Breast epithelium (tissue), 4 donors: ENCODE measurements at regions not wholly inside any gene's neighbourhood (a gene's known extent, or its start where the extent isn't known, plus 50 kb on each side); places are given as distances from the start of the nearest gene placed in this dataset.

Source experiments
- DNase-seq, 2 donors: peaks; one replicate each; pipeline ENCODE4 v3.0.0-alpha.2; 2019; ENCODE audit warnings: low spot score in 2 of 2
- H3K27ac ChIP-seq, 2 donors: fragments of 200-600 bp; sonication (generic) in 1 of 2; one replicate each; pipeline ENCODE4 v1.5.1; 2016 to 2019; ENCODE audit warnings: mild to moderate bottlenecking in 1 of 2
- H3K27me3 ChIP-seq, 2 donors: fragments of 200-600 bp; sonication (generic) in 1 of 2; one replicate each; pipeline versions ENCODE4 v1.5.1 to v1.6.0; 2017 to 2019; ENCODE audit warnings: control low read depth in 1 of 2, mild to moderate bottlenecking in 1 of 2
- H3K36me3 ChIP-seq: fragments of 200-600 bp; one replicate; pipeline ENCODE4 v1.5.1; 2019
- H3K4me1 ChIP-seq, 2 donors: fragments of 200-600 bp; sonication (generic); one replicate each; pipeline ENCODE4 v1.5.1; 2016 to 2019; ENCODE audit warnings: control low read depth in 1 of 2
- H3K4me3 ChIP-seq, 3 donors: fragments of 200-600 bp; sonication (generic); 1 replicate in 2 of 3; 2 replicates in 1 of 3; pipeline ENCODE4 v1.5.1; 2016 to 2019; ENCODE audit warnings: mild to moderate bottlenecking in 3 of 3, moderate library complexity in 2 of 3
- H3K9me3 ChIP-seq, 2 donors: fragments of 200-600 bp; sonication (generic) in 1 of 2; one replicate each; pipeline ENCODE4 v1.5.1; 2016 to 2019; ENCODE audit warnings: control low read depth in 1 of 2
- POLR2A ChIP-seq: fragments of 450-650 bp; IDR thresholded peaks from one replicate; pipeline ENCODE4 v1.6.1; 2016; ENCODE audit warnings: antibody characterized with exemption, mild to moderate bottlenecking, moderate library complexity
- POLR2AphosphoS5 ChIP-seq, 3 donors: sonication (generic); formaldehyde crosslinking; IDR thresholded peaks; one replicate each; pipeline ENCODE4 v1.6.1; 2017; ENCODE audit warnings: antibody characterized with exemption in 3 of 3
- intact Hi-C: fragments of 100-400 bp; cut with DNase I; formaldehyde crosslinking; loops from one replicate; pipeline ENCODE4 v1.15.1; 2023; ENCODE audit warnings: low total_unique reads
- TF ChIP-seq, protein P1 (sequence below), 3 donors: fragments of 450-650 bp; IDR thresholded peaks; one replicate each; pipeline ENCODE4 v1.5.1; 2016 to 2017; ENCODE audit warnings: antibody characterized with exemption in 3 of 3, mild to moderate bottlenecking in 3 of 3, moderate library complexity in 3 of 3

DNA sequence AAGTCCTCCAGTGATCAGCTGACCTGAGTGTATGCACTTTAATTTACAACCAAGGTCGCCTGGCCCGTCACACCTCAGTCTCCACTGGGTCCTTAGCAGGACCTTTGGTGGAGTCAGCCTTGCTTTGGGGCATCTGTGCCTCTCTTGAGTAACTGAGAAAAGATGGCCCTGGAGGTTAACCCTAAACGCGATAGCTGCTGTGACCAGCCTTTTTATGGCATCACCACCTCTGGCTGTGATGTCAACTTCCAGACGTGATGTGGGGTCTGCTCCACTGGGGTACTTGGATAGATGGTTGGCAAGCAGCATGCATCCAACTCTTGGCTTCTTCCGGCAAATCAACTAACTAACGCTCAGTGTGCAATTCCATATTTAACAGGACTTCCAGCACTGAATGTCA is 122.8 kb upstream of the RTL1 start:
- no peak for DNase-seq
- H3K9me3 ChIP-seq, result no peaks in the 10 kb centered on the region
- no peaks in the 10 kb centered on the region for H3K4me1 ChIP-seq
- no peaks in the 10 kb centered on the region for H3K27me3 ChIP-seq
- no peak overlapping the region for H3K4me3 ChIP-seq
- intact Hi-C loops, result no loop called here
- no peak for TF ChIP-seq POLR2AphosphoS5 (IDR thresholded peaks at IDR 0.05)
- TF ChIP-seq POLR2A, result no peak
- TF ChIP-seq, protein P1, sequence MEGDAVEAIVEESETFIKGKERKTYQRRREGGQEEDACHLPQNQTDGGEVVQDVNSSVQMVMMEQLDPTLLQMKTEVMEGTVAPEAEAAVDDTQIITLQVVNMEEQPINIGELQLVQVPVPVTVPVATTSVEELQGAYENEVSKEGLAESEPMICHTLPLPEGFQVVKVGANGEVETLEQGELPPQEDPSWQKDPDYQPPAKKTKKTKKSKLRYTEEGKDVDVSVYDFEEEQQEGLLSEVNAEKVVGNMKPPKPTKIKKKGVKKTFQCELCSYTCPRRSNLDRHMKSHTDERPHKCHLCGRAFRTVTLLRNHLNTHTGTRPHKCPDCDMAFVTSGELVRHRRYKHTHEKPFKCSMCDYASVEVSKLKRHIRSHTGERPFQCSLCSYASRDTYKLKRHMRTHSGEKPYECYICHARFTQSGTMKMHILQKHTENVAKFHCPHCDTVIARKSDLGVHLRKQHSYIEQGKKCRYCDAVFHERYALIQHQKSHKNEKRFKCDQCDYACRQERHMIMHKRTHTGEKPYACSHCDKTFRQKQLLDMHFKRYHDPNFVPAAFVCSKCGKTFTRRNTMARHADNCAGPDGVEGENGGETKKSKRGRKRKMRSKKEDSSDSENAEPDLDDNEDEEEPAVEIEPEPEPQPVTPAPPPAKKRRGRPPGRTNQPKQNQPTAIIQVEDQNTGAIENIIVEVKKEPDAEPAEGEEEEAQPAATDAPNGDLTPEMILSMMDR (IDR thresholded peaks at IDR 0.05), result no peak
- no peaks in the 10 kb centered on the region for H3K36me3 ChIP-seq
- no peak overlapping the region for H3K27ac ChIP-seq

DNA sequence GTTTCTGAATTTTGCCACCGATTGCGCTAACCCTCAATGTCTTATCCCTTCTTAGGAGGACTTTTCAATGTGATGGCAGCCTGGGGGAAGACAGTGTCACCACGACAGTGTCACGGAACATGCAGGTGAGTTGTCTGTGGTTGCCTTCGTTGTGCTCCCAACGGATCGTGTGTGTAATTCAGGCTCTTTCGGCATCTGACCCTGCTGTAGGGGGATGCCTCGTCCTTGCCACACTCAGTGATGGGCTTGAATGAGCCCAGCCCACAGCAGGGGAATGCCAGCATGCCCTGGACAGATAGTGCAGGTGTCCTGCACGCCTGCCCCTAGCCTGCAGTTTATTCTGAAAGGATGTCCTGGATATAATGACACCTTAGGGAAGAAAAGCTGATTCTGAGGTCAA is 123.8 kb upstream of the RTL1 start:
- TF ChIP-seq, protein P1 (IDR thresholded peaks at IDR 0.05), result no peak
- TF ChIP-seq POLR2AphosphoS5 (IDR thresholded peaks at IDR 0.05) (no peak), POLR2A (no peak)
- H3K4me1 ChIP-seq, result no peaks in the 10 kb centered on the region
- DNase-seq, result no peak
- intact Hi-C loops, result no loop called here
- H3K9me3 ChIP-seq, result no peaks in the 10 kb centered on the region
- no peaks in the 10 kb centered on the region for H3K27me3 ChIP-seq
- H3K36me3 ChIP-seq, result no peaks in the 10 kb centered on the region
- no peak overlapping the region for H3K4me3 ChIP-seq
- no peak overlapping the region for H3K27ac ChIP-seq

DNA sequence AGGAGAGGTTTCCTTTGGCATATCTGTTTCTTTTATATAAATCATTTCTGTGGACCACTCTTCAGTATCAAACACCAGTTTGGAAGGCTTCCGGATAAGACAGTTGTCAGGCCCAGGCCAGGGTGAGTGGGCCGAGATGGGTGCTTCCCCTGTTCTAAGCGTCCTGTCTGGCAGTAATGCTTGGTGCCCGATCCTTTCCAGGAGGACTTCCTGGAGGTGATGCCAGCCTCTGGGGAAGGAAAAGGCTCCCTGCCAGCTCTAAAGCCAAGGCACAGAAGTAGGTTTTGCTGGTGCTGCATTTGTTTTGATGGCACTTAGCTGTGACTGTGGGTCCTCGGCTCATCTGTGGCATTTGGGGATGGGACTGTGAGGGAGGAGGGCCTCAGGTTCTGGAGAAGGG is 124.4 kb upstream of the RTL1 start:
- Histone ChIP-seq H3K36me3 (no peaks in the 10 kb centered on the region), H3K9me3 (no peaks in the 10 kb centered on the region), H3K27me3 (no peaks in the 10 kb centered on the region), H3K27ac (no peak overlapping the region), H3K4me3 (no peak overlapping the region), H3K4me1 (no peaks in the 10 kb centered on the region)
- TF ChIP-seq POLR2AphosphoS5 (IDR thresholded peaks at IDR 0.05) (no peak), POLR2A (no peak)
- TF ChIP-seq, protein P1 (IDR thresholded peaks at IDR 0.05), result no peak
- intact Hi-C loops, result no loop called here
- DNase-seq, result no peak

DNA sequence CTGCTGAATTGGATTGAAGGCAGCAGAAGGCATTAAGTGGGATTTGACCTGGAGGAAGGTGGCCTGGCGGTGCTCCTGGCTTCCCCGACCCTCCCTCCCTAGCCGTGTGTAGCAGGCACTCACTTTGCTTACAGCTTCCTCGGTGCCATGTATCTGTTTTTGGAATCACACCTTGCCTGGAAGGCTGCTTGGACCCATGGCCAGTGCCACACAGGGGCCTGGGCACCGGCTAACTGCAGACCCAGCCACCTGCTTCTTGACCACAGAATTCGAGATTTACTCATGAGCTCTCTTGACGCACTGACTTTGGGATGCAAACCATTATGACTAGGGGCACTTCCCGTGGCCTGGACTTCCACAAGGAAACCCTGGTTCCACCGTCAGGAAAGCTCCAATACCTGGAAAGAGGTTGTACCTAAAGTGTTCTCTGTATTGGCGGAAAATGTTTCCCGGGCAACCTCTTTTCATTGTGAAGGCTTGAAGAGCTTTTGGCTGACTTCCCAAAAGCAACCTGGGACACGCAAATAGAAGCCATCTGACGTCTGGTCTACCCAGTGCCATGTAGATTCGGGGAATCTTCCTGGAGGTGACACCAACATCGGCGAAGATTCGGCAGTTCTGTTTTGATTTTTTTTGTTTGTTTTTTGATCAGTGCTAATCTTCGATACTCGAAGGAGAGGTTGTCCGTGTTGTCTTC is 125.6 kb upstream of the RTL1 start:
- intact Hi-C loops, result no loop called here
- no peaks in the 10 kb centered on the region for H3K27me3 ChIP-seq
- TF ChIP-seq, protein P1 (IDR thresholded peaks at IDR 0.05), result no peak
- TF ChIP-seq POLR2AphosphoS5 (IDR thresholded peaks at IDR 0.05), result no peak
- TF ChIP-seq POLR2A, result no peak
- no peak overlapping the region for H3K4me3 ChIP-seq
- no peaks in the 10 kb centered on the region for H3K36me3 ChIP-seq
- no peaks in the 10 kb centered on the region for H3K9me3 ChIP-seq
- H3K4me1 ChIP-seq, result no peaks in the 10 kb centered on the region
- no peak overlapping the region for H3K27ac ChIP-seq
- no peak for DNase-seq

DNA sequence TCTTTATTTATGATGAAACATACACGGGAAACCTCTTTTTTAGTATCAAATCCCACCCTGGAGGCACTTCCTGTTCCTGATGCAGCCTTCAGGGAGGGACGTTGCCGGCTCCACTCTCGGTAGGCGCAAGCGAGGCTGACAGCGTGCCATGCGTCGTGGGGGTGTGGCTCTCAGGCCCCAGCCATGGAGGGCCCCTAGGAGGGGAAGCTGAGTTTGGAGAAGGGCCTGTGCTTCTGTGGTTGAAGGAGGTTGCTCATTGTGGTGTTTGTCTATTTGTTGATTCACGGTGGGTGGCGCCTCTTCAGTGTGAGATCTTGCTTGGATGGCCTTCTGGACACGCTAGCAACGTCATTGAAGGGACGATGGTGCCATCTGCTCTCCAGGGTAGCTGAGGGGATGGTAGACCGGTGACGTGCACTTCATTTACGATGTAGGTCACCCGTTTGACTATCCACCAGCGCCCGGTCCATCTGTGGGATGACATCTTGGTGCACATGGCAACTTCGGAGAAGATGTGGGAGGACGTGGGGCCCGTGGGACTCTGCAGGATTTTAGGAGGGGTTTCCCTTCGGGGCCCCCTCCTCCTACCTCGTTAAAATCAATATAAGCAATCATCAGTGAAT is 126.3 kb upstream of the RTL1 start:
- no peaks in the 10 kb centered on the region for H3K36me3 ChIP-seq
- DNase-seq, result no peak
- intact Hi-C loops, result no loop called here

More for the DNA sequence above, 126.3 kb upstream of the RTL1 start:
- H3K4me3 ChIP-seq, result no peak overlapping the region
- no peaks in the 10 kb centered on the region for H3K9me3 ChIP-seq
- TF ChIP-seq, protein P1 (IDR thresholded peaks at IDR 0.05), result no peak
- no peak for TF ChIP-seq POLR2A
- TF ChIP-seq POLR2AphosphoS5 (IDR thresholded peaks at IDR 0.05), result no peak
- no peak overlapping the region for H3K27ac ChIP-seq
- no peaks in the 10 kb centered on the region for H3K4me1 ChIP-seq
- no peaks in the 10 kb centered on the region for H3K27me3 ChIP-seq
